ENCODE measurements at regions not wholly inside any gene's neighbourhood (a gene's known extent, or its start where the extent isn't known, plus 50 kb on each side); places are given as distances from the start of the nearest gene placed in this dataset.
"Not testable (repeated sequence)": the region's sequence is repeated elsewhere in the genome, so short reads cannot be mapped to it uniquely, and the experiment has no call there.

- Histone ChIP-seq H3K27ac (no peak overlapping the region), H3K79me2 (no peaks in the 10 kb centered on the region), H3K36me3 (replicated peaks; ENCODE audit: insufficient read depth, low read depth) (no peaks in the 10 kb centered on the region), H3K4me2 (no peak overlapping the region), H3K27me3 (no peaks in the 10 kb centered on the region), H3K9me3 (ENCODE audit: low read depth) (no peaks in the 10 kb centered on the region), H4K20me1 (ENCODE audit: insufficient read depth, poor library complexity, severe bottlenecking) (no peaks in the 10 kb centered on the region), H3K9me2 (replicated peaks; ENCODE audit: insufficient read depth) (no peaks in the 10 kb centered on the region), H3K4me1 (ENCODE audit: insufficient read depth) (no peaks in the 10 kb centered on the region), H2AFZ (no peak overlapping the region), H3K4me3 (no peak overlapping the region)
- DNase-seq (ENCODE audit: low spot score): peak; percentile 37
- 51% methylated on average over 2 of the region's 2 CpGs for WGBS (ENCODE audit: low lambda C conversion rate, missing lambda C conversion rate)
- no peak for TF ChIP-seq CTCF (IDR thresholded peaks at IDR 0.05; ENCODE audit: poor library complexity)
- TF ChIP-seq EZH2phosphoT487 (IDR thresholded peaks at IDR 0.05; ENCODE audit: low read depth, severe bottlenecking, unreplicated experiment): no peak
These were observed 54.4 kb upstream of the BMP4 start for GRCh38 chr14:54010981-54011380.

- no peaks in the 10 kb centered on the region for H3K36me3 ChIP-seq (replicated peaks; ENCODE audit: insufficient read depth, low read depth)
- no peaks in the 10 kb centered on the region for H3K27me3 ChIP-seq
- no peak overlapping the region for H2AFZ ChIP-seq
- no peaks in the 10 kb centered on the region for H3K9me3 ChIP-seq (ENCODE audit: low read depth)
- no peak overlapping the region for H3K4me3 ChIP-seq
- no peak overlapping the region for H3K27ac ChIP-seq
- 82% methylated on average over 2 of the region's 2 CpGs for WGBS (ENCODE audit: low lambda C conversion rate, missing lambda C conversion rate)
- TF ChIP-seq EZH2 (IDR thresholded peaks at IDR 0.05; ENCODE audit: borderline replicate concordance) (no peak), EZH2phosphoT487 (IDR thresholded peaks at IDR 0.05; ENCODE audit: low read depth, severe bottlenecking, unreplicated experiment) (no peak), CTCF (IDR thresholded peaks at IDR 0.05; ENCODE audit: poor library complexity) (no peak)
- no peaks in the 10 kb centered on the region for H3K79me2 ChIP-seq
- H3K9me2 ChIP-seq (replicated peaks; ENCODE audit: insufficient read depth): no peaks in the 10 kb centered on the region
- H3K4me2 ChIP-seq: no peak overlapping the region
- DNase-seq (ENCODE audit: low spot score): no peak
- H4K20me1 ChIP-seq (ENCODE audit: insufficient read depth, poor library complexity, severe bottlenecking): no peaks in the 10 kb centered on the region
- H3K4me1 ChIP-seq (ENCODE audit: insufficient read depth): no peaks in the 10 kb centered on the region
These were observed 66.4 kb upstream of the BMP4 start for GRCh38 chr14:54023027-54023426.

- no peaks in the 10 kb centered on the region for H3K9me3 ChIP-seq (ENCODE audit: low read depth)
- H3K27me3 ChIP-seq: no peaks in the 10 kb centered on the region
- H3K27ac ChIP-seq: no peak overlapping the region
- WGBS (ENCODE audit: low lambda C conversion rate, missing lambda C conversion rate): 58% methylated on average over 1 of the region's 1 CpG
- no peaks in the 10 kb centered on the region for H3K9me2 ChIP-seq (replicated peaks; ENCODE audit: insufficient read depth)
- H3K79me2 ChIP-seq: no peaks in the 10 kb centered on the region
- no peaks in the 10 kb centered on the region for H3K36me3 ChIP-seq (replicated peaks; ENCODE audit: insufficient read depth, low read depth)
- no peak for DNase-seq (ENCODE audit: low spot score)
- no peak overlapping the region for H3K4me3 ChIP-seq
- TF ChIP-seq EZH2phosphoT487 (IDR thresholded peaks at IDR 0.05; ENCODE audit: low read depth, severe bottlenecking, unreplicated experiment) (no peak), CTCF (IDR thresholded peaks at IDR 0.05; ENCODE audit: poor library complexity) (peak; percentile 33)
- no peaks in the 10 kb centered on the region for H3K4me1 ChIP-seq (ENCODE audit: insufficient read depth)
- H4K20me1 ChIP-seq (ENCODE audit: insufficient read depth, poor library complexity, severe bottlenecking): no peaks in the 10 kb centered on the region
- H3K4me2 ChIP-seq: no peak overlapping the region
- no peak overlapping the region for H2AFZ ChIP-seq
These were observed 69.0 kb upstream of the BMP4 start for GRCh38 chr14:54025661-54026060.

GRCh38 chr14:54026671-54027070 lies 70.0 kb upstream of the BMP4 start:
- Histone ChIP-seq H3K9me3 (ENCODE audit: low read depth) (no peaks in the 10 kb centered on the region), H4K20me1 (ENCODE audit: insufficient read depth, poor library complexity, severe bottlenecking) (no peaks in the 10 kb centered on the region), H3K4me2 (no peak overlapping the region), H3K79me2 (no peaks in the 10 kb centered on the region), H3K4me1 (ENCODE audit: insufficient read depth) (no peaks in the 10 kb centered on the region), H3K9me2 (replicated peaks; ENCODE audit: insufficient read depth) (no peaks in the 10 kb centered on the region), H3K27me3 (no peaks in the 10 kb centered on the region), H3K27ac (peak overlapping the region; percentile 27), H3K4me3 (no peak overlapping the region), H3K36me3 (replicated peaks; ENCODE audit: insufficient read depth, low read depth) (no peaks in the 10 kb centered on the region), H2AFZ (no peak overlapping the region)
- WGBS (ENCODE audit: low lambda C conversion rate, missing lambda C conversion rate): 75% methylated on average over 2 of the region's 2 CpGs
- TF ChIP-seq EZH2phosphoT487 (IDR thresholded peaks at IDR 0.05; ENCODE audit: low read depth, severe bottlenecking, unreplicated experiment) (no peak), CTCF (IDR thresholded peaks at IDR 0.05; ENCODE audit: poor library complexity) (no peak), EZH2 (IDR thresholded peaks at IDR 0.05; ENCODE audit: borderline replicate concordance) (no peak)
- DNase-seq (ENCODE audit: low spot score): peak; percentile 65

- not testable (repeated sequence) for H3K36me3 ChIP-seq (replicated peaks; ENCODE audit: insufficient read depth, low read depth); H2AFZ ChIP-seq; DNase-seq (ENCODE audit: low spot score); H3K79me2 ChIP-seq; H3K27me3 ChIP-seq; H4K20me1 ChIP-seq (ENCODE audit: insufficient read depth, poor library complexity, severe bottlenecking); H3K4me2 ChIP-seq; H3K4me3 ChIP-seq; H3K4me1 ChIP-seq (ENCODE audit: insufficient read depth); H3K27ac ChIP-seq; H3K9me2 ChIP-seq (replicated peaks; ENCODE audit: insufficient read depth); H3K9me3 ChIP-seq (ENCODE audit: low read depth)
- WGBS (ENCODE audit: low lambda C conversion rate, missing lambda C conversion rate): 100% methylated on average over 1 of the region's 1 CpG
These were observed 74.4 kb upstream of the BMP4 start for GRCh38 chr14:54030996-54031395.

GRCh38 chr14:54033285-54033684 lies 76.7 kb upstream of the BMP4 start:
- H3K9me3 ChIP-seq (ENCODE audit: low read depth); H3K9me2 ChIP-seq (replicated peaks; ENCODE audit: insufficient read depth); H3K4me1 ChIP-seq (ENCODE audit: insufficient read depth); H2AFZ ChIP-seq; H4K20me1 ChIP-seq (ENCODE audit: insufficient read depth, poor library complexity, severe bottlenecking); H3K4me2 ChIP-seq; H3K27me3 ChIP-seq; H3K27ac ChIP-seq; H3K36me3 ChIP-seq (replicated peaks; ENCODE audit: insufficient read depth, low read depth); H3K79me2 ChIP-seq; H3K4me3 ChIP-seq; DNase-seq (ENCODE audit: low spot score): not testable (repeated sequence)
- WGBS (ENCODE audit: low lambda C conversion rate, missing lambda C conversion rate): 94% methylated on average over 7 of the region's 7 CpGs

All from hepatocyte (in vitro differentiated cells).